Left lung (tissue), 4 donors: ENCODE measurements at regions not wholly inside any gene's neighbourhood (a gene's known extent, or its start where the extent isn't known, plus 50 kb on each side); places are given as distances from the start of the nearest gene placed in this dataset.

Source experiments
- ATAC-seq: fragments of 200-7000 bp; cut with Tn5 transposase; one replicate; pipeline ENCODE4 v1.9.1; 2020; ENCODE audit warnings: moderate library complexity
- DNase-seq, 4 donors: peaks; one replicate each; pipeline ENCODE4 v3.0.0-alpha.2; 2013 to 2020
- H3K27ac ChIP-seq, 2 donors: fragments of 200-600 bp; sonication (generic) in 1 of 2; one replicate each; pipeline versions ENCODE4 v1.5.0 to v1.8.0; 2020 to 2021
- H3K27me3 ChIP-seq, 2 donors: fragments of 200-600 bp; sonication (generic) in 1 of 2; one replicate each; pipeline versions ENCODE4 v1.5.0 to v1.8.0; 2020 to 2021
- H3K36me3 ChIP-seq, 2 donors: fragments of 200-600 bp; sonication (generic) in 1 of 2; one replicate each; pipeline versions ENCODE4 v1.5.0 to v1.8.0; 2020 to 2021
- H3K4me1 ChIP-seq, 2 donors: fragments of 200-600 bp; one replicate each; pipeline ENCODE4 v1.8.0; 2021
- H3K4me3 ChIP-seq, 2 donors: fragments of 200-600 bp; sonication (generic) in 1 of 2; one replicate each; pipeline versions ENCODE4 v1.5.0 to v1.8.0; 2020 to 2021; ENCODE audit warnings: mild to moderate bottlenecking in 1 of 2
- H3K9me3 ChIP-seq, 2 donors: fragments of 200-600 bp; sonication (generic) in 1 of 2; one replicate each; pipeline versions ENCODE4 v1.5.0 to v1.8.0; 2020 to 2021
- intact Hi-C, 2 donors: fragments of 100-400 bp; cut with DNase I; formaldehyde crosslinking; loops; one replicate each; pipeline versions ENCODE4 v1.11.2 to v1.14.2; 2022
- TF ChIP-seq, protein P1 (sequence below), 2 donors: fragments of 200-600 bp; sonication (generic) in 1 of 2; IDR thresholded peaks; one replicate each; pipeline versions ENCODE4 v1.5.0 to v1.8.0; 2021; ENCODE audit warnings: antibody characterized with exemption in 2 of 2
- donor health status: DM: no; HTN: yes; CAD: no.
- donor health status: DM: no; HTN: no; CAD: no.

DNA sequence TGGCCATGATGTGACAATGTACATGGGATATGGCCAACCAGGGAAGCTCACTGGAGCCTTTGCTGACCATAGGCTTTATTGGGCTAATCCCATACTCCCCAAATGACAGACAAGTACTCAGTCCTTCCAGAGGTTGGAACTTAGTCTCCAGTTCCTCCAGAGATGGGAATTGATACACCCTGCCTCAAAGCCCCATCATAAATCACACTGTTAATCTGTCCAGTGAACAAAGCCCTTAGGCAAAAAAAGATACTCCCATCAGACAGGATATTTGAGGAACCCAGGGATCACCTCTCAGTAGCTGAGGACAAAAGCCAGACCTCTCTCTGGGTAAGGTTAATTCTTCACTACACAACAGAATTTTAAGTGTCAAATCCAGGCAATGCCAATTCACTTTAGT lies 247.5 kb upstream of the CDH20 start:
- Histone ChIP-seq H3K9me3 (no peaks in the 10 kb centered on the region), H3K4me3 (no peak overlapping the region), H3K27me3 (no peaks in the 10 kb centered on the region), H3K36me3 (no peaks in the 10 kb centered on the region), H3K27ac (no peak overlapping the region), H3K4me1 (no peaks in the 10 kb centered on the region)
- intact Hi-C loops, result no loop called here
- ATAC-seq, result no peak
- DNase-seq, result no peak
- TF ChIP-seq, protein P1, sequence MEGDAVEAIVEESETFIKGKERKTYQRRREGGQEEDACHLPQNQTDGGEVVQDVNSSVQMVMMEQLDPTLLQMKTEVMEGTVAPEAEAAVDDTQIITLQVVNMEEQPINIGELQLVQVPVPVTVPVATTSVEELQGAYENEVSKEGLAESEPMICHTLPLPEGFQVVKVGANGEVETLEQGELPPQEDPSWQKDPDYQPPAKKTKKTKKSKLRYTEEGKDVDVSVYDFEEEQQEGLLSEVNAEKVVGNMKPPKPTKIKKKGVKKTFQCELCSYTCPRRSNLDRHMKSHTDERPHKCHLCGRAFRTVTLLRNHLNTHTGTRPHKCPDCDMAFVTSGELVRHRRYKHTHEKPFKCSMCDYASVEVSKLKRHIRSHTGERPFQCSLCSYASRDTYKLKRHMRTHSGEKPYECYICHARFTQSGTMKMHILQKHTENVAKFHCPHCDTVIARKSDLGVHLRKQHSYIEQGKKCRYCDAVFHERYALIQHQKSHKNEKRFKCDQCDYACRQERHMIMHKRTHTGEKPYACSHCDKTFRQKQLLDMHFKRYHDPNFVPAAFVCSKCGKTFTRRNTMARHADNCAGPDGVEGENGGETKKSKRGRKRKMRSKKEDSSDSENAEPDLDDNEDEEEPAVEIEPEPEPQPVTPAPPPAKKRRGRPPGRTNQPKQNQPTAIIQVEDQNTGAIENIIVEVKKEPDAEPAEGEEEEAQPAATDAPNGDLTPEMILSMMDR (IDR thresholded peaks at IDR 0.05), result no peak

DNA sequence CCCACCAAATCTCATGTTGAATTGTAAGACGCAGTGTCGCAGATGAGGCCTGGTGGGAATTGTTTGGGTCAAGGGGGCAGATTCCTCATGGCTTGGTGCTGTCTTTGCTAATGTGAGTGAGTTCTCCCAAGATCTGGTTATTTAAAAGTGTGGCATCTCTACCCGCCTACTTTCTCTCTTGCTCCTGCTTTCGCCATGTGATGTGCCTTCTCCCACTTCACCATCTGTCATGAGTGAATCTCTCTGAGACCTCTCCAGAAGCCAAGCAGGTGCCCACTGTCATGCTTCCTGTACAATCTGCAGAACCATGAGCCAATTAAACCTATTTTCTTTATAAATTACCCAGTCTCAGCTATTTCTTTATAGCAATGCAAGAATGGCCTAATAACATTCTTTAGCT lies 246.6 kb upstream of the CDH20 start:
- Histone ChIP-seq H3K9me3 (no peaks in the 10 kb centered on the region), H3K4me1 (no peaks in the 10 kb centered on the region), H3K4me3 (no peak overlapping the region), H3K27ac (no peak overlapping the region), H3K27me3 (no peaks in the 10 kb centered on the region), H3K36me3 (no peaks in the 10 kb centered on the region)
- ATAC-seq, result no peak
- intact Hi-C loops, result no loop called here
- TF ChIP-seq, protein P1 (IDR thresholded peaks at IDR 0.05), result no peak
- DNase-seq, result no peak

DNA sequence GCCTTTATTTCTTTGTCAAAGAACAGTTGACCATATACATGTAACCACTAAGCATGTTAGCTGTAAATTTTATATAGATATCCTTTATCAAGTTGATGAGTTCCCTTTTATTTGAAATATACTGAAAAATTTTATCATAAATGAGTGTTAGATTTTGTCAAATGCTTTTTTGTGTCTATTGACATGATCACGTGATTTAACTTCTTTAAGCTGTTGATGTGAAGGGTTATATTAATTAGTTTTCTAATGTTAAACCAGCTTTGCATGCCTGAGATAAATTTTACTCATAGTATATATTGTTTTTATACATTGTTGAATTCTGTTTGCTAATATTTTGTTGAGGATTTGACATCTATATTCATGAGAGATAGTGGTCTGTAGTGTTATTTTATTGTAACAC lies 241.9 kb upstream of the CDH20 start:
- Histone ChIP-seq H3K27me3 (no peaks in the 10 kb centered on the region), H3K27ac (no peak overlapping the region)

DNA sequence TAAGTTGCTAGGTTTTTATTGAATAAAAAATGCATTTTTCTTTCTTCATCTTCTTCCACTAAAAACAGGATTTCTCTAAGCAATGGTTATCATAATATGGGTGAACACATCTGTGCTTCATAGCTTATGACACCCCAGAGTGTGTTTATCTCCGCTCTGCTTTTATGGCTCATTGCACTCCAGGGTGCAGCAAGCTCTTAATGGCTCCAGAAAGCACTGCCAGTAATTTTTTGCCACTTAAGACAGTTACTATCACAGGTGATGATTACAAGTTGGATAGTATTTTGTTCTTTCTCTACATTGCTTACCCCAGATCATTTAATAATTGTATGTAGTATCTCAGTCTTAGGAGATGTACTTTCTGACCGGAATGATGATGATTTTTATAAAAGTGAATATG lies 239.3 kb upstream of the CDH20 start:
- TF ChIP-seq, protein P1 (IDR thresholded peaks at IDR 0.05), result no peak
- intact Hi-C loops, result no loop called here

More for the DNA sequence above, 241.9 kb upstream of the CDH20 start:
- DNase-seq (no peak), ATAC-seq (no peak)
- intact Hi-C loops, result no loop called here
- H3K9me3 ChIP-seq, result no peaks in the 10 kb centered on the region
- H3K4me3 ChIP-seq, result no peak overlapping the region
- no peaks in the 10 kb centered on the region for H3K4me1 ChIP-seq
- H3K36me3 ChIP-seq, result no peaks in the 10 kb centered on the region
- TF ChIP-seq, protein P1 (IDR thresholded peaks at IDR 0.05), result no peak

DNA sequence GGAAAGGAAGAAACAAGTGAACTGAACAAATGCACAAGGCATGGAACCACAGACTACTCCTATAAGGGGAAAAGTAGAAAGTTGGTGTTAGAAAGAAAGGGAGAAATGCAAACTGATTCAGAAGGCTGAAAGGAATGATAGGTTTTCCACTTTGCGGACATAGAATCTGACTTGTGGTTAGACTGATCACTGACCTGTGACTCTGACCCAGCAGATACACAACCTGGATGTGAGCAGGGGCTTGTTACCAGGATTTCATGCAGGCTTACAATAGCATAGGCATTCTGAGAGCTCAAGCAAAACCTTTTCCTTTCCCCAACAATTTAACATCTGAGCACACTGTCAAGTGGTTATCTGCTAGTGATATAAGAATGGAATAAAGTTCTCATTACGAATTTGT lies 237.0 kb upstream of the CDH20 start:
- intact Hi-C loops, result no loop called here
- DNase-seq (no peak), ATAC-seq (no peak)
- TF ChIP-seq, protein P1 (IDR thresholded peaks at IDR 0.05), result no peak
- H3K27me3 ChIP-seq, result no peaks in the 10 kb centered on the region
- no peaks in the 10 kb centered on the region for H3K9me3 ChIP-seq
- no peak overlapping the region for H3K4me3 ChIP-seq
- H3K27ac ChIP-seq, result no peak overlapping the region
- H3K36me3 ChIP-seq, result no peaks in the 10 kb centered on the region
- no peaks in the 10 kb centered on the region for H3K4me1 ChIP-seq

More for the DNA sequence above, 239.3 kb upstream of the CDH20 start:
- no peaks in the 10 kb centered on the region for H3K27me3 ChIP-seq
- H3K9me3 ChIP-seq, result no peaks in the 10 kb centered on the region
- DNase-seq (no peak), ATAC-seq (no peak)
- no peak overlapping the region for H3K4me3 ChIP-seq
- no peaks in the 10 kb centered on the region for H3K36me3 ChIP-seq
- H3K27ac ChIP-seq, result no peak overlapping the region
- no peaks in the 10 kb centered on the region for H3K4me1 ChIP-seq
